Hypothalamus (tissue), 51 donors: ENCODE measurements at regions not wholly inside any gene's neighbourhood (a gene's known extent, or its start where the extent isn't known, plus 50 kb on each side); places are given as distances from the start of the nearest gene placed in this dataset.

Experiments
- DNase-seq, 51 donors: peaks; one replicate each; lab custom pipeline; 2025; lab: John Stamatoyannopoulos, UW

GRCh38 chr11:80916173-80916798 is 1475.5 kb upstream of the TENM4 start:
- no peak for DNase-seq

GRCh38 chr11:80914311-80914710 is 1473.5 kb upstream of the TENM4 start:
- DNase-seq, result no peak

GRCh38 chr11:80911666-80912065 is 1470.8 kb upstream of the TENM4 start:
- no peak for DNase-seq

- no peak for DNase-seq
Measured at GRCh38 chr11:80900265-80900664, 1459.4 kb upstream of the TENM4 start.

- no peak for DNase-seq
Measured at GRCh38 chr11:80899381-80899780, 1458.6 kb upstream of the TENM4 start.

GRCh38 chr11:80898910-80899309 is 1458.1 kb upstream of the TENM4 start:
- DNase-seq, result no peak

- no peak for DNase-seq
Measured at GRCh38 chr11:80886684-80887083, 1445.9 kb upstream of the TENM4 start.

- DNase-seq, result no peak
Measured at GRCh38 chr11:80873310-80873999, 1432.6 kb upstream of the TENM4 start.

- no peak for DNase-seq
Measured at GRCh38 chr11:80872116-80872728, 1431.4 kb upstream of the TENM4 start.

- DNase-seq, result no peak
Measured at GRCh38 chr11:80868831-80869230, 1428.0 kb upstream of the TENM4 start.

- DNase-seq, result no peak
Measured at GRCh38 chr11:80862011-80862410, 1421.2 kb upstream of the TENM4 start.

- no peak for DNase-seq
Measured at GRCh38 chr11:80861193-80861592, 1420.4 kb upstream of the TENM4 start.

GRCh38 chr11:80860632-80861031 is 1419.8 kb upstream of the TENM4 start:
- no peak for DNase-seq

- no peak for DNase-seq
Measured at GRCh38 chr11:80856066-80856465, 1415.2 kb upstream of the TENM4 start.

- no peak for DNase-seq
Measured at GRCh38 chr11:80855426-80855825, 1414.6 kb upstream of the TENM4 start.

- no peak for DNase-seq
Measured at GRCh38 chr11:80849253-80849652, 1408.4 kb upstream of the TENM4 start.

- DNase-seq, result no peak
Measured at GRCh38 chr11:80846979-80847378, 1406.1 kb upstream of the TENM4 start.

- DNase-seq, result no peak
Measured at GRCh38 chr11:80846442-80846841, 1405.6 kb upstream of the TENM4 start.

- no peak for DNase-seq
Measured at GRCh38 chr11:80844110-80844819, 1403.4 kb upstream of the TENM4 start.

- no peak for DNase-seq
Measured at GRCh38 chr11:80843266-80843974, 1402.6 kb upstream of the TENM4 start.

- no peak for DNase-seq
Measured at GRCh38 chr11:80842246-80842645, 1401.4 kb upstream of the TENM4 start.
